Endodermal cell (in vitro differentiated cells): ENCODE measurements at regions not wholly inside any gene's neighbourhood (a gene's known extent, or its start where the extent isn't known, plus 50 kb on each side); places are given as distances from the start of the nearest gene placed in this dataset.

ENCODE experiments used
- DNase-seq: peaks from one replicate; pipeline ENCODE4 v3.0.0-alpha.2; 2017
- H3K27ac ChIP-seq: 2 replicates; pipeline ENCODE4 v1.5.1; 2013; ENCODE audit warnings: mild to moderate bottlenecking, low read depth, low read length, moderate library complexity
- H3K27me3 ChIP-seq: 2 replicates; pipeline ENCODE4 v1.6.1; 2013; ENCODE audit warnings: mild to moderate bottlenecking, low read length, moderate library complexity; ENCODE audit not compliant: insufficient read depth, control insufficient read depth, poor library complexity, severe bottlenecking
- H3K36me3 ChIP-seq: 2 replicates; pipeline ENCODE4 v1.7.0; 2013; ENCODE audit warnings: mild to moderate bottlenecking, low read length, moderate library complexity; ENCODE audit not compliant: control insufficient read depth, insufficient read depth
- H3K4me1 ChIP-seq: one replicate; pipeline ENCODE4 v1.7.0; 2013; ENCODE audit warnings: low read length; ENCODE audit not compliant: control insufficient read depth, insufficient read depth
- H3K4me3 ChIP-seq: 2 replicates; pipeline ENCODE4 v1.5.1; 2013; ENCODE audit warnings: mild to moderate bottlenecking, low read length, moderate library complexity
- H3K9ac ChIP-seq: 2 replicates; pipeline ENCODE4 v1.6.1; 2013; ENCODE audit warnings: mild to moderate bottlenecking, low read length, moderate library complexity; ENCODE audit not compliant: poor library complexity, severe bottlenecking; ENCODE audit errors: extremely low read depth
- H3K9me3 ChIP-seq: 2 replicates; pipeline ENCODE4 v1.6.1; 2013; ENCODE audit warnings: mild to moderate bottlenecking, low read length, moderate library complexity; ENCODE audit not compliant: control insufficient read depth
- H3K27ac Mint-ChIP-seq: 2 replicates; pipeline ENCODE4 v1.8.0; 2020; ENCODE audit warnings: mixed read lengths
- H3K27me3 Mint-ChIP-seq: 2 replicates; pipeline ENCODE4 v1.8.0; 2021; ENCODE audit warnings: mild to moderate bottlenecking, mixed read lengths; ENCODE audit not compliant: insufficient read depth
- H3K36me3 Mint-ChIP-seq: 2 replicates; pipeline ENCODE4 v1.8.0; 2020; ENCODE audit warnings: low read depth, mixed read lengths
- H3K4me1 Mint-ChIP-seq: 2 replicates; pipeline ENCODE4 v1.8.0; 2020; ENCODE audit warnings: mixed read lengths
- H3K4me3 Mint-ChIP-seq: 2 replicates; pipeline ENCODE4 v1.8.0; 2020; ENCODE audit warnings: mild to moderate bottlenecking, moderate library complexity, mixed read lengths
- H3K9me3 Mint-ChIP-seq: 2 replicates; pipeline ENCODE4 v1.8.0; 2020; ENCODE audit warnings: mild to moderate bottlenecking, mixed read lengths
- CTCF ChIP-seq: fragments of 200-600 bp; sonication (generic); conservative IDR thresholded peaks from 2 replicates; pipeline ENCODE4 v1.5.0; 2021; ENCODE audit warnings: antibody characterized with exemption, mild to moderate bottlenecking
- WGBS, 2 experiments: methylation state at CpG; one replicate each; pipeline versions ENCODE4 v1.1.5 to v1.1.7; 2013; ENCODE audit warnings: missing lambda C conversion rate in 2 of 2, mixed read lengths in 1 of 2; ENCODE audit not compliant: insufficient coverage in 1 of 2, insufficient read length in 1 of 2; 5-methylcytosine and 5-hydroxymethylcytosine counted together

- Mint-ChIP-seq H3K36me3 (no peaks in the 10 kb centered on the region), H3K9me3 (peaks cover 5% of the 10 kb centered on the region), H3K4me1 (peaks cover 4% of the 10 kb centered on the region), H3K27ac (no peak overlapping the region), H3K4me3 (no peak overlapping the region), H3K27me3 (no peaks in the 10 kb centered on the region)
- DNase-seq, result no peak
- 92 to 94% methylated on average over 10 to 20 of the region's 20 CpGs for WGBS, 2 experiments
- Histone ChIP-seq H3K4me1 (no peaks in the 10 kb centered on the region), H3K36me3 (no peaks in the 10 kb centered on the region), H3K9ac (no peak overlapping the region), H3K9me3 (no peaks in the 10 kb centered on the region), H3K27me3 (no peaks in the 10 kb centered on the region), H3K27ac (no peak overlapping the region), H3K4me3 (no peak overlapping the region)
- TF ChIP-seq CTCF, result no peak
Measured at GRCh38 chr9:73474625-73475024, 323.0 kb downstream of the ANXA1 start.

- Histone ChIP-seq H3K4me3 (no peak overlapping the region), H3K4me1 (no peaks in the 10 kb centered on the region), H3K27me3 (no peaks in the 10 kb centered on the region), H3K9me3 (peaks cover 7% of the 10 kb centered on the region), H3K27ac (no peak overlapping the region), H3K36me3 (no peaks in the 10 kb centered on the region), H3K9ac (no peak overlapping the region)
- Mint-ChIP-seq H3K4me1 (peaks cover 10% of the 10 kb centered on the region), H3K4me3 (no peak overlapping the region), H3K36me3 (no peaks in the 10 kb centered on the region), H3K9me3 (peaks cover 2% of the 10 kb centered on the region), H3K27ac (no peak overlapping the region), H3K27me3 (no peaks in the 10 kb centered on the region)
- 93 to 100% methylated on average over 5 of the region's 5 CpGs for WGBS, 2 experiments
- no peak for DNase-seq
- no peak for TF ChIP-seq CTCF
Measured at GRCh38 chr9:73494894-73495293, 343.2 kb downstream of the ANXA1 start.

GRCh38 chr9:73497796-73498195 is 346.1 kb downstream of the ANXA1 start:
- no peak for DNase-seq
- Mint-ChIP-seq H3K4me1 (peaks cover 10% of the 10 kb centered on the region), H3K9me3 (peaks cover 2% of the 10 kb centered on the region), H3K27ac (no peak overlapping the region), H3K4me3 (no peak overlapping the region), H3K27me3 (no peaks in the 10 kb centered on the region), H3K36me3 (no peaks in the 10 kb centered on the region)
- Histone ChIP-seq H3K36me3 (no peaks in the 10 kb centered on the region), H3K27ac (no peak overlapping the region), H3K4me3 (no peak overlapping the region), H3K9ac (no peak overlapping the region), H3K27me3 (no peaks in the 10 kb centered on the region), H3K9me3 (peaks cover 7% of the 10 kb centered on the region), H3K4me1 (no peaks in the 10 kb centered on the region)
- TF ChIP-seq CTCF, result no peak
- WGBS, 2 experiments, result 86 to 90% methylated on average over 1 to 2 of the region's 2 CpGs
